NCI-H446 (cell line): ENCODE measurements at regions not wholly inside any gene's neighbourhood (a gene's known extent, or its start where the extent isn't known, plus 50 kb on each side); places are given as distances from the start of the nearest gene placed in this dataset.

ENCODE experiments used
- DNase-seq, 2 experiments: peaks; one replicate each; lab custom pipeline; 2025; lab: John Stamatoyannopoulos, UW

GRCh38 chr1:213374369-213374768 lies 323.3 kb downstream of the RPS6KC1 start:
- DNase-seq: peak; percentile 63 to 84

GRCh38 chr1:213375002-213375401 lies 324.0 kb downstream of the RPS6KC1 start:
- no peak for DNase-seq

- no peak for DNase-seq
Measured at GRCh38 chr1:213376862-213377372, 325.9 kb downstream of the RPS6KC1 start.

GRCh38 chr1:213380865-213381264 lies 329.8 kb downstream of the RPS6KC1 start:
- DNase-seq: no peak

GRCh38 chr1:213381572-213382084 lies 330.6 kb downstream of the RPS6KC1 start:
- peak; percentile 30 to 79 for DNase-seq

- DNase-seq: no peak
Measured at GRCh38 chr1:213383465-213383864, 332.4 kb downstream of the RPS6KC1 start.

- DNase-seq: no peak
Measured at GRCh38 chr1:213385201-213385600, 334.2 kb downstream of the RPS6KC1 start.

- DNase-seq: no peak
Measured at GRCh38 chr1:213385806-213386324, 334.8 kb downstream of the RPS6KC1 start.

- DNase-seq: no peak
Measured at GRCh38 chr1:213387380-213388015, 336.5 kb downstream of the RPS6KC1 start.

GRCh38 chr1:213388199-213388598 lies 337.2 kb downstream of the RPS6KC1 start:
- DNase-seq: no peak

GRCh38 chr1:213389061-213389581 lies 338.1 kb downstream of the RPS6KC1 start:
- peak in 1 of 2 experiments; percentile 71 for DNase-seq

GRCh38 chr1:213391445-213391844 lies 340.4 kb downstream of the RPS6KC1 start:
- DNase-seq: no peak

- DNase-seq: no peak
Measured at GRCh38 chr1:213393860-213394259, 342.8 kb downstream of the RPS6KC1 start.

- no peak for DNase-seq
Measured at GRCh38 chr1:213394837-213395236, 343.8 kb downstream of the RPS6KC1 start.

- DNase-seq: no peak
Measured at GRCh38 chr1:213397638-213398037, 346.6 kb downstream of the RPS6KC1 start.

- peak in 1 of 2 experiments; percentile 22 for DNase-seq
Measured at GRCh38 chr1:213399695-213400094, 348.7 kb downstream of the RPS6KC1 start.

- DNase-seq: no peak
Measured at GRCh38 chr1:213409208-213409631, 358.2 kb downstream of the RPS6KC1 start.

- DNase-seq: no peak
Measured at GRCh38 chr1:213409971-213410370, 358.9 kb downstream of the RPS6KC1 start.

GRCh38 chr1:213414346-213414745 lies 363.3 kb downstream of the RPS6KC1 start:
- DNase-seq: no peak

- DNase-seq: no peak
Measured at GRCh38 chr1:213414911-213415310, 363.9 kb downstream of the RPS6KC1 start.

- no peak for DNase-seq
Measured at GRCh38 chr1:213415691-213416380, 364.8 kb downstream of the RPS6KC1 start.

- DNase-seq: no peak
Measured at GRCh38 chr1:213416461-213417224, 365.6 kb downstream of the RPS6KC1 start.
